Medulla oblongata (tissue), 1 donor: ENCODE measurements at regions not wholly inside any gene's neighbourhood (a gene's known extent, or its start where the extent isn't known, plus 50 kb on each side); places are given as distances from the start of the nearest gene placed in this dataset.
A peak's percentile ranks its signal among the peaks of the same experiment; 100 is the strongest.

Source experiments
- DNase-seq: peaks from one replicate; pipeline ENCODE4 v3.0.0-alpha.2; 2015; ENCODE audit errors: extremely low spot score

DNA sequence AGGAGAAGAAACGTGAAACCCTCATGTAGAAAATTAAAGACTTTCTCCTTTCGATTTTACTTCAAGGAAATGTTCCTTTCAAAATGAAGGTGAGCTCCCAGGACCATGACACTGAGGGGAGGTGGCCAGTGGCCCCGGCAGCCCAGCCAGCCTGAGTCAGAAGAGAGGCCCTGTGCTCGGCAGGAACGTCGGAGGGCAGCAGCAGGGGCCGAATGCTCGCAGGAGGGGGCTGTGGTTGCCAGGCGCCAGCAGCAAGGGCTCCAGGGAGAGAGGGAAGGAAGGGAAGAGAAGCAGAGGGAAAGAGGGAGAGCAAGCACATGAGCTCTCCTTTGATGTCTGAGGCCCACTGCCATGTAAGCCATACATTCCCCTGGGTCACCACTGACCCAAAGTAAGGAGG is 73.3 kb upstream of the ACKR3 start:
- DNase-seq = no peak

DNA sequence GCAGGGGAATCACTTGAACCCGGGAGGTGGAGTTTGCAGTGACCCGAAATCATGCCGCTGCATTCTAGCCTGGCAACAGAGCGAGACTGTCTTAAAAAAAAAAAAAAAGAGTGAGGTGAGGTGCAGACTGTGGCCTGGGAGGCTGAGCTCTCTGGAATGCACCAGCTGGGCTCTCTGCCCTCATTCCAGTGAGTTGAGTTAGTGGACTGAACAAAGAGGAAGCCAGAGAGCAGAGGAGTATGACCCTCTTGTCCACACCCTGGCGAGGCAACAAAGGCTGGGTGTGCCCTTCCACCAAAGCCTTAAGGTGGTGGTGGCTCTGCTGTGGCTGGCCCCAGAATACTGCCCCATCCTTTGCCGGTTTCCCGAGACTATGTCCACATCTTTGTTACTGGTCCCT is 71.3 kb upstream of the ACKR3 start:
- peak; percentile 14 for DNase-seq

- DNase-seq = peak; percentile 49
Measured at GRCh38 chr2:236499691-236500578, 69.7 kb upstream of the ACKR3 start.

- no peak for DNase-seq
Measured at GRCh38 chr2:236501026-236501425, 68.6 kb upstream of the ACKR3 start.

GRCh38 chr2:236501531-236501930 is 68.1 kb upstream of the ACKR3 start:
- no peak for DNase-seq

DNA sequence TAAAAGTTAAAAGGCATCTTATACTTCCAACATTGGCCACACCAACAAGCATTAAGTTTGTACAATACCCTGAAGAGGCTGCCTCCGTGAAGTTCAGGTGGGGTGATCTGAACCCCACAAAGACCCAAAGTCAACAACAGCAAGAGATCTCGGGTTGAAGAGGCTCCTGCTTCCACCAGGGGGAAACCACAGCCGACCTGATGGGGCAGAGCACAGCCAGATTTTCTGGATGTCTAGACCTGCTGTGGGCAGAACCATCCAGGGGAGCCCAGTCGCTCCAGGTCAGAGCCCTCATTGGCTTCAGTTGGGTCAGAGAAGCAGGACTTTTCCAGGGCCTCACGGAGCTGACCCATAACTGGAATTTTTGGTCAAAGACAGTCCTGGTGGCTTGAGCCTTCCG is 66.5 kb upstream of the ACKR3 start:
- no peak for DNase-seq

DNA sequence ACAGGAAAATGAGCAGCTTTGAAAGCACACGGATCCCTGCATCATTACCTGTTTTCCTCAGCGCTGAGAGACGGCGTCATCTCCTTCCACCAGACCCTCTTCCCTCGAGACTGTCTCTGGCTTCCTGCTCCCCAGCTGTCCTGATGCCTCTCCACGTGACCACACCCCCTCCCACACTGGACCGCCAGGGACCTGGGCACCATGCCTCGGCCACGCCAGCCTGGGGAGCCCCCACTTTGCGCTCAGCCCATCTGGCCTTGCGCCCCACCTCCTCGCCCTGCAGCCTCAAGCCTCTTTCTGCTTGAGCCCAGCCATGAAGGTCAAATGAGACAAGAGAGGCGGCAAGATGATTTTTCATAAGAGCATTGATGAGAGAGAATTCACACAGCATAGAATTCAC is 66.0 kb upstream of the ACKR3 start:
- no peak for DNase-seq

DNA sequence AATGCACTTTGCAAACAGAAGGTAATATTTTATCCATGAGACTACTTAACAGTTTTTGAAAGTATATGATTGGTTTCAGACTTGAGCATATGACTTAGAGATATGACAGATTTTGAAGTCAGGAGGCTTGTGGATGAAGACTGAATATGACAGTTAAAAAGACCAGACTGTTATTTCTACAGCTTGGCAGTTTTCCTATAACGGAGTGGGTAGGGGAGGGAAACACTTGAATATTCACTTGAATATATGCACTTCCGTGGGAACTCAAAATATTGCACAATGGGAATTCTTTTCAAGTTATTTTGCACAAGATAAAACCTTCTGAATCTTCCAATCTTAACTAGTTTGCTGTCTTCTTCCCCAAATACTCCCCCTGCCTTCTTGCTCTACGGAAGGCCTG is 64.6 kb upstream of the ACKR3 start:
- DNase-seq = no peak

- peak; percentile 46 for DNase-seq
Measured at GRCh38 chr2:236505648-236506047, 64.0 kb upstream of the ACKR3 start.

GRCh38 chr2:236507393-236508085 is 62.1 kb upstream of the ACKR3 start:
- DNase-seq = peak; percentile 25

GRCh38 chr2:236508466-236508865 is 61.2 kb upstream of the ACKR3 start:
- DNase-seq = no peak

GRCh38 chr2:236510034-236510433 is 59.6 kb upstream of the ACKR3 start:
- no peak for DNase-seq

DNA sequence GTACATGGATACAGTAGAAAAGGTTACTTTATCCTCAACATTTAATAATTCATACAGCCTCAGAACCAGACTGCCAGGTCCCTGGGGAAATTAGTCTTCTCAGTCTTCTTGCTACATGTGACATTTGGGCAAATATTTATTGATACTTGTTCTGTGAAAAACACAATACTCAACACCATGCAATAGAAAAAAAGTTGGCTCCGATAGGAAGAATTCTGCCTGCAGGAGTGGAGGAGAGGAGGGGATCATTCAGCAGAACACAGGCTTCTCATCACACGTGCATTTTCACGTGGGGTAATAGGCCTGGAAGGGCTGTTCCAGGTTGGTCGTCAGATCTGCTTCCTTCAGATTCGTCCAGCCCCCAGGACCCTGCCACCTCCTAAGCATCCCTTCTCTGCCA is 58.4 kb upstream of the ACKR3 start:
- no peak for DNase-seq

DNA sequence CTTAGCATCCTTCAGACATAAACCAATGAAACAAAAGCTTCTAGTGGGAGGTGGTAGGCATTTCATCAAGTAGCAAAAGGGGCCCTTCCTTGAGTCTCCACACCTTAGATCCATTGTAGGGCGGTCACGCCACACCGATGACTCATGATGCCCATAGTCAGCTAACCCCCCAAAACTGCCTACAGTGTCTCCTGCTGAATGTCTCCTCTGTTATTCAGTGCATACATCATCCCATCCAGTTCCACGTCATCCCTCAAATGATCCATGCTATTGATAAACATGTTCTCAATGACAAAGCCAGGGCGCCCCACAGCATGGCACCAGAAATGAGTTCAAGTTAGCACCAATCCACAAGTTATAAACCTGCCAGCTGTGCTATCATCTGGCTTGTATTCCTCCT is 57.4 kb upstream of the ACKR3 start:
- no peak for DNase-seq

GRCh38 chr2:236512902-236513435 is 56.7 kb upstream of the ACKR3 start:
- peak; percentile 76 for DNase-seq

- no peak for DNase-seq
Measured at GRCh38 chr2:236513956-236514355, 55.7 kb upstream of the ACKR3 start.

GRCh38 chr2:236516708-236517107 is 52.9 kb upstream of the ACKR3 start:
- DNase-seq = no peak

- DNase-seq = no peak
Measured at GRCh38 chr2:236517251-236518031, 52.2 kb upstream of the ACKR3 start.
